ENCODE measurements at regions not wholly inside any gene's neighbourhood (a gene's known extent, or its start where the extent isn't known, plus 50 kb on each side); places are given as distances from the start of the nearest gene placed in this dataset.

GRCh38 chr5:56309262-56309826 lies 76.2 kb upstream of the ANKRD55 start:
- TF ChIP-seq GATA3 (IDR thresholded peaks at IDR 0.05; ENCODE audit: low read depth, low read length) (no peak), GATA2 (IDR thresholded peaks at IDR 0.05; ENCODE audit: low read depth, low read length) (no peak)

All from SH-SY5Y (cell line).